Astrocyte (in vitro differentiated cells and primary cell): ENCODE measurements at regions not wholly inside any gene's neighbourhood (a gene's known extent, or its start where the extent isn't known, plus 50 kb on each side); places are given as distances from the start of the nearest gene placed in this dataset.

Experiments used
- DNase-seq: peaks from one replicate; pipeline ENCODE4 v3.0.0-alpha.2; 2010; ENCODE audit warnings: low read depth
- FAIRE-seq: peaks from 2 replicates; lab custom pipeline; 2011; peaks lifted over from hg19 to GRCh38; lab: Jason Lieb, UNC
- H2AFZ ChIP-seq: 2 replicates; pipeline ENCODE4 v1.6.0; 2012; ENCODE audit warnings: low read depth, low read length, inconsistent platforms
- H3K27ac ChIP-seq: 2 replicates; pipeline ENCODE4 v1.5.1; 2011; ENCODE audit warnings: low read depth, low read length, inconsistent platforms
- H3K27me3 ChIP-seq: 2 replicates; pipeline ENCODE4 v1.6.0; 2011; ENCODE audit warnings: low read length, inconsistent platforms; ENCODE audit not compliant: insufficient read depth
- H3K36me3 ChIP-seq: 2 replicates; pipeline ENCODE4 v1.5.1; 2011; ENCODE audit warnings: low read length, inconsistent platforms; ENCODE audit not compliant: insufficient read depth
- H3K4me1 ChIP-seq: 2 replicates; pipeline ENCODE4 v1.5.1; 2011; ENCODE audit warnings: low read length, inconsistent platforms; ENCODE audit not compliant: insufficient read depth
- H3K4me2 ChIP-seq: 2 replicates; pipeline ENCODE4 v1.6.0; 2012; ENCODE audit warnings: low read length, inconsistent platforms
- H3K4me3 ChIP-seq: 2 replicates; pipeline ENCODE4 v1.5.1; 2011; ENCODE audit warnings: low read depth, mild to moderate bottlenecking, low read length, inconsistent platforms; ENCODE audit not compliant: insufficient read depth
- H3K79me2 ChIP-seq: 2 replicates; pipeline ENCODE4 v1.6.0; 2012; ENCODE audit warnings: mild to moderate bottlenecking, low read length, inconsistent platforms; ENCODE audit not compliant: insufficient read depth
- H3K9ac ChIP-seq: 2 replicates; pipeline ENCODE4 v1.6.0; 2012; ENCODE audit warnings: mild to moderate bottlenecking, low read length, inconsistent platforms
- H3K9me3 ChIP-seq: 2 replicates; pipeline ENCODE4 v1.5.1; 2012; ENCODE audit warnings: low read depth, mild to moderate bottlenecking, low read length, inconsistent platforms; ENCODE audit not compliant: insufficient read depth
- H4K20me1 ChIP-seq: 2 replicates; pipeline ENCODE4 v1.6.0; 2012; ENCODE audit warnings: low read length, inconsistent platforms; ENCODE audit not compliant: insufficient read depth
- H3K27ac Mint-ChIP-seq: one replicate; pipeline ENCODE4 v1.8.0; 2021; ENCODE audit warnings: mild to moderate bottlenecking, mixed read lengths; ENCODE audit not compliant: unreplicated experiment
- H3K27me3 Mint-ChIP-seq: one replicate; pipeline ENCODE4 v1.8.0; 2021; ENCODE audit warnings: low read depth, mixed read lengths; ENCODE audit not compliant: unreplicated experiment
- H3K36me3 Mint-ChIP-seq: one replicate; pipeline ENCODE4 v1.8.0; 2021; ENCODE audit warnings: low read depth, mixed read lengths; ENCODE audit not compliant: unreplicated experiment
- H3K4me1 Mint-ChIP-seq: one replicate; pipeline ENCODE4 v1.8.0; 2021; ENCODE audit warnings: low read depth, mixed read lengths; ENCODE audit not compliant: unreplicated experiment
- H3K4me3 Mint-ChIP-seq: one replicate; pipeline ENCODE4 v1.8.0; 2021; ENCODE audit warnings: mild to moderate bottlenecking, moderate library complexity, mixed read lengths; ENCODE audit not compliant: unreplicated experiment
- H3K9me3 Mint-ChIP-seq: one replicate; pipeline ENCODE4 v1.8.0; 2021; ENCODE audit warnings: mild to moderate bottlenecking, mixed read lengths; ENCODE audit not compliant: unreplicated experiment
- EZH2 ChIP-seq: IDR thresholded peaks from 2 replicates; pipeline ENCODE4 v1.6.1; 2012; ENCODE audit warnings: mild to moderate bottlenecking, low read length, inconsistent platforms; ENCODE audit not compliant: insufficient read depth
- TF ChIP-seq, protein P1 (sequence below): IDR thresholded peaks from 2 replicates; pipeline ENCODE4 v1.5.1; 2011; ENCODE audit warnings: low read depth, mild to moderate bottlenecking, inconsistent platforms, low read length, moderate library complexity; ENCODE audit not compliant: insufficient read depth

- Histone ChIP-seq H3K4me2 (no peak overlapping the region), H2AFZ (no peak overlapping the region), H3K27me3 (no peaks in the 10 kb centered on the region), H3K36me3 (no peaks in the 10 kb centered on the region), H3K9me3 (no peaks in the 10 kb centered on the region), H3K9ac (no peak overlapping the region), H3K79me2 (no peaks in the 10 kb centered on the region), H4K20me1 (no peaks in the 10 kb centered on the region), H3K4me3 (no peak overlapping the region), H3K27ac (no peak overlapping the region), H3K4me1 (no peaks in the 10 kb centered on the region)
- TF ChIP-seq EZH2: no peak
- TF ChIP-seq, protein P1, sequence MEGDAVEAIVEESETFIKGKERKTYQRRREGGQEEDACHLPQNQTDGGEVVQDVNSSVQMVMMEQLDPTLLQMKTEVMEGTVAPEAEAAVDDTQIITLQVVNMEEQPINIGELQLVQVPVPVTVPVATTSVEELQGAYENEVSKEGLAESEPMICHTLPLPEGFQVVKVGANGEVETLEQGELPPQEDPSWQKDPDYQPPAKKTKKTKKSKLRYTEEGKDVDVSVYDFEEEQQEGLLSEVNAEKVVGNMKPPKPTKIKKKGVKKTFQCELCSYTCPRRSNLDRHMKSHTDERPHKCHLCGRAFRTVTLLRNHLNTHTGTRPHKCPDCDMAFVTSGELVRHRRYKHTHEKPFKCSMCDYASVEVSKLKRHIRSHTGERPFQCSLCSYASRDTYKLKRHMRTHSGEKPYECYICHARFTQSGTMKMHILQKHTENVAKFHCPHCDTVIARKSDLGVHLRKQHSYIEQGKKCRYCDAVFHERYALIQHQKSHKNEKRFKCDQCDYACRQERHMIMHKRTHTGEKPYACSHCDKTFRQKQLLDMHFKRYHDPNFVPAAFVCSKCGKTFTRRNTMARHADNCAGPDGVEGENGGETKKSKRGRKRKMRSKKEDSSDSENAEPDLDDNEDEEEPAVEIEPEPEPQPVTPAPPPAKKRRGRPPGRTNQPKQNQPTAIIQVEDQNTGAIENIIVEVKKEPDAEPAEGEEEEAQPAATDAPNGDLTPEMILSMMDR: no peak
- no peak overlapping the region for H3K27ac Mint-ChIP-seq
- peaks cover 6% of the 10 kb centered on the region for H3K4me1 Mint-ChIP-seq
- H3K27me3 Mint-ChIP-seq: no peaks in the 10 kb centered on the region
- no peak overlapping the region for H3K4me3 Mint-ChIP-seq
- no peaks in the 10 kb centered on the region for H3K36me3 Mint-ChIP-seq
- FAIRE-seq (no peak), DNase-seq (no peak)
- no peaks in the 10 kb centered on the region for H3K9me3 Mint-ChIP-seq
These were observed 84.7 kb upstream of the SALL4 start for GRCh38 chr20:51886891-51887608.

DNA sequence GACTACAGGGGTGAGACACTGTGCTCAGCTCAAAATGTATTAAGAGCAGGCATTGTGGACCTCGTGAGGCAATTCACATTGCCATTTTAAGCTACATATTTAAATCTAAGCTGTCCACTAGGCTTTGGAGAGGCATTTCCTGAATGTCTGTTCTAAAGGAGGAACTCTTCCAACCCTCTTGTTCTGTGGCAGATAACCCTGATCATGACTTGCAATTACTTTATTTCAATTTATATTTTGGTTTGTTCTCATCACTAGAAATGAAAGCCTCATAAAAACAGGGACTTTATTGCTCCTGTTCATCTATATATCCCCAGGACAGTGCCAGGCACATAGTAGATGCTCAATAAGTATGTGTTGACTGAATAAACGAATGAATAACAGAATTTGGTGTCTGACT lies 84.0 kb upstream of the SALL4 start:
- Histone ChIP-seq H3K4me3 (no peak overlapping the region), H2AFZ (no peak overlapping the region), H3K79me2 (no peaks in the 10 kb centered on the region), H4K20me1 (no peaks in the 10 kb centered on the region), H3K27ac (no peak overlapping the region), H3K36me3 (no peaks in the 10 kb centered on the region), H3K9ac (no peak overlapping the region), H3K27me3 (no peaks in the 10 kb centered on the region), H3K9me3 (no peaks in the 10 kb centered on the region), H3K4me2 (no peak overlapping the region), H3K4me1 (no peaks in the 10 kb centered on the region)
- TF ChIP-seq, protein P1: no peak
- TF ChIP-seq EZH2: no peak
- H3K4me1 Mint-ChIP-seq: peaks cover 6% of the 10 kb centered on the region
- H3K9me3 Mint-ChIP-seq: no peaks in the 10 kb centered on the region
- no peak overlapping the region for H3K27ac Mint-ChIP-seq
- FAIRE-seq (no peak), DNase-seq (no peak)
- no peaks in the 10 kb centered on the region for H3K27me3 Mint-ChIP-seq
- no peak overlapping the region for H3K4me3 Mint-ChIP-seq
- H3K36me3 Mint-ChIP-seq: no peaks in the 10 kb centered on the region

DNA sequence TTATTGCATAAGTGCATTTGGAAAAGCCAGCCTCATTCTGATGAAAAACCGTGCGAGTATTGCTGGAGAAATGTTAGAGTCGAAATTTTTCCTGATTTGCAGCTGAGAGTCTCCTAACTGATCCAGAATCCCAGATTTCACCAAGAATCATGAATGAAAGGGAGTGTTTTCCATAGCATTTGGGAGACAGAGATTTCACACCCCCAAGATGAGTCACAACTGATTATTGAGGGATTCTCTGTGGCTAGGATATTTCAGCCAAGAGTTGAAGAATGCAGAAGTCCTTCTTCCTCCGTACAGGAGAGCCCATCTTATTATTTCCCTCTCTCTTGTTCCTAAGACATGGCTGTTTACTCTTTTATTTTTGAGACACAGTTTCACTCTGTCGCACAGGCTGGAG lies 82.2 kb upstream of the SALL4 start:
- Histone ChIP-seq H4K20me1 (no peaks in the 10 kb centered on the region), H2AFZ (no peak overlapping the region), H3K4me3 (no peak overlapping the region), H3K27ac (no peak overlapping the region), H3K79me2 (no peaks in the 10 kb centered on the region), H3K27me3 (no peaks in the 10 kb centered on the region), H3K36me3 (no peaks in the 10 kb centered on the region), H3K9me3 (no peaks in the 10 kb centered on the region), H3K4me1 (no peaks in the 10 kb centered on the region), H3K9ac (no peak overlapping the region), H3K4me2 (no peak overlapping the region)
- H3K4me1 Mint-ChIP-seq: peaks cover 6% of the 10 kb centered on the region
- FAIRE-seq (peak; percentile 52), DNase-seq (peak; percentile 69)
- H3K4me3 Mint-ChIP-seq: no peak overlapping the region
- no peak overlapping the region for H3K27ac Mint-ChIP-seq
- H3K9me3 Mint-ChIP-seq: no peaks in the 10 kb centered on the region
- no peaks in the 10 kb centered on the region for H3K36me3 Mint-ChIP-seq
- H3K27me3 Mint-ChIP-seq: no peaks in the 10 kb centered on the region
- TF ChIP-seq, protein P1: no peak
- TF ChIP-seq EZH2: no peak
